ENCODE measurements at regions not wholly inside any gene's neighbourhood (a gene's known extent, or its start where the extent isn't known, plus 50 kb on each side); places are given as distances from the start of the nearest gene placed in this dataset.

GRCh38 chr3:153252963-153253362, 90.9 kb downstream of the RAP2B start:
- TF ChIP-seq, protein P1, sequence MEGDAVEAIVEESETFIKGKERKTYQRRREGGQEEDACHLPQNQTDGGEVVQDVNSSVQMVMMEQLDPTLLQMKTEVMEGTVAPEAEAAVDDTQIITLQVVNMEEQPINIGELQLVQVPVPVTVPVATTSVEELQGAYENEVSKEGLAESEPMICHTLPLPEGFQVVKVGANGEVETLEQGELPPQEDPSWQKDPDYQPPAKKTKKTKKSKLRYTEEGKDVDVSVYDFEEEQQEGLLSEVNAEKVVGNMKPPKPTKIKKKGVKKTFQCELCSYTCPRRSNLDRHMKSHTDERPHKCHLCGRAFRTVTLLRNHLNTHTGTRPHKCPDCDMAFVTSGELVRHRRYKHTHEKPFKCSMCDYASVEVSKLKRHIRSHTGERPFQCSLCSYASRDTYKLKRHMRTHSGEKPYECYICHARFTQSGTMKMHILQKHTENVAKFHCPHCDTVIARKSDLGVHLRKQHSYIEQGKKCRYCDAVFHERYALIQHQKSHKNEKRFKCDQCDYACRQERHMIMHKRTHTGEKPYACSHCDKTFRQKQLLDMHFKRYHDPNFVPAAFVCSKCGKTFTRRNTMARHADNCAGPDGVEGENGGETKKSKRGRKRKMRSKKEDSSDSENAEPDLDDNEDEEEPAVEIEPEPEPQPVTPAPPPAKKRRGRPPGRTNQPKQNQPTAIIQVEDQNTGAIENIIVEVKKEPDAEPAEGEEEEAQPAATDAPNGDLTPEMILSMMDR (conservative IDR thresholded peaks at IDR 0.05; ENCODE audit: low read length), result no peak
- no peak for DNase-seq (ENCODE audit: low read depth)
- H3K4me3 ChIP-seq (ENCODE audit: low read length), result no peak overlapping the region

DNA sequence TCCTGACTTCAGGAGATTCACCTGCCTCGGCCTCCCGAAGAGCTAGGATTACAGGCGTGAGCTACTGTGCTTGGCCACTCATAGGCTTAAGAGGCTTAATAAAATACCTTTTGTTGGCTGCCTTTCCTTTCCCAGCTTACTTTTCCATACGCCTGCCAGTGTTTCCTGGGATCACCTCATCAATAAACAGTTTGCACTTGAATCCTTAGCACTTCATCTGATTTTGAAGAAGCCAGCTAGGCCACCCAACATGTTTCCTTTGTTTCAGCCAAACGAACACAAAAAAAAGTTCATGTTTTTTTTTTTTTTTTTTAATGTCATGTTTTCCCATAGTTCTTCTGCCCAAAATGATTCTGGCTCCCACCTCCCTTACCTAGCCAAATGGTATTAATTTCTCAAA, 92.3 kb downstream of the RAP2B start:
- TF ChIP-seq, protein P1 (conservative IDR thresholded peaks at IDR 0.05; ENCODE audit: low read length), result no peak
- no peak for DNase-seq (ENCODE audit: low read depth)
- no peak overlapping the region for H3K4me3 ChIP-seq (ENCODE audit: low read length)

GRCh38 chr3:153257673-153258351, 95.8 kb downstream of the RAP2B start:
- TF ChIP-seq, protein P1 (conservative IDR thresholded peaks at IDR 0.05; ENCODE audit: low read length), result no peak

DNA sequence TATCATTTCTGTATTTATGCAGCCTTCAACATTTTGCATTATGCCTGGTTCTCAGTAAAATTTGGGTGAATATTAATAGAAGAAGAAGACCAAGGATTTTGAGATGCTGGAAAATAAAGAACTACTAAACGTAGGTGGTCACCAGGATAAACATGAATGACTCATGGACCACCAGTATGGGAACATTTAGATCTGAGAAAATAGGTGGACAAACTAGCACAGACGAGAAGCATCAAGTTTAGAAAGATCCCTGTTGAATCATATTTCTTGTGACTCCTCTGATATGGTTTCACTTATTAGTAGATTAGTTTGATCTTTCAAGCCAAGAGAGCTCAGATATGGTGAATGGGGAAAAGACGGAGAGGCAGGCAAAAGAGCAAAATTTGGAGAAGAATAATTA, 97.9 kb downstream of the RAP2B start:
- TF ChIP-seq, protein P1 (conservative IDR thresholded peaks at IDR 0.05; ENCODE audit: low read length), result no peak
- DNase-seq (ENCODE audit: low read depth), result no peak
- no peak overlapping the region for H3K4me3 ChIP-seq (ENCODE audit: low read length)

More at GRCh38 chr3:153257673-153258351, 95.8 kb downstream of the RAP2B start:
- DNase-seq (ENCODE audit: low read depth), result no peak
- H3K4me3 ChIP-seq (ENCODE audit: low read length), result no peak overlapping the region

DNA sequence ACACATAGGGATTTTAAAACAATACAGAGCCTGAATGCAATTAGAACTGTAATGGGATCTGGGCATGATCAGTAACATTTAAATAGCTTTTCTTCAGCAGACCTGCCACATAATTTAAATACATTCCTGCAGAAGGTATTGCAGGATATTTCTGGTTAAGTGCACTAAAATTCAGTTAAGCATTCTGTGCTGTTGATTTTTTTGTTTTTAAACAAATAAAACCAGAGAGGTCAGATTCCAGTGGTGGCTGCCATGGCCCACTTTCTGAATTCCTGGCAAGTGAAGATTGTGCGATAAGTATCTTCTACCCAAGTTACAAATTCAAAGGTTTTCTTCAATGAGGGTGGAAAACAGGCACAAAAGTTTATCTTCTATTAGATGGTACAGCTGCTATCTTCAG, 98.7 kb downstream of the RAP2B start:
- DNase-seq (ENCODE audit: low read depth), result no peak
- TF ChIP-seq, protein P1 (conservative IDR thresholded peaks at IDR 0.05; ENCODE audit: low read length), result no peak
- no peak overlapping the region for H3K4me3 ChIP-seq (ENCODE audit: low read length)

- TF ChIP-seq, protein P1 (conservative IDR thresholded peaks at IDR 0.05; ENCODE audit: low read length), result no peak
- H3K4me3 ChIP-seq (ENCODE audit: low read length), result no peak overlapping the region
- DNase-seq (ENCODE audit: low read depth), result no peak
Measured at GRCh38 chr3:153266619-153267018, 104.6 kb downstream of the RAP2B start.

DNA sequence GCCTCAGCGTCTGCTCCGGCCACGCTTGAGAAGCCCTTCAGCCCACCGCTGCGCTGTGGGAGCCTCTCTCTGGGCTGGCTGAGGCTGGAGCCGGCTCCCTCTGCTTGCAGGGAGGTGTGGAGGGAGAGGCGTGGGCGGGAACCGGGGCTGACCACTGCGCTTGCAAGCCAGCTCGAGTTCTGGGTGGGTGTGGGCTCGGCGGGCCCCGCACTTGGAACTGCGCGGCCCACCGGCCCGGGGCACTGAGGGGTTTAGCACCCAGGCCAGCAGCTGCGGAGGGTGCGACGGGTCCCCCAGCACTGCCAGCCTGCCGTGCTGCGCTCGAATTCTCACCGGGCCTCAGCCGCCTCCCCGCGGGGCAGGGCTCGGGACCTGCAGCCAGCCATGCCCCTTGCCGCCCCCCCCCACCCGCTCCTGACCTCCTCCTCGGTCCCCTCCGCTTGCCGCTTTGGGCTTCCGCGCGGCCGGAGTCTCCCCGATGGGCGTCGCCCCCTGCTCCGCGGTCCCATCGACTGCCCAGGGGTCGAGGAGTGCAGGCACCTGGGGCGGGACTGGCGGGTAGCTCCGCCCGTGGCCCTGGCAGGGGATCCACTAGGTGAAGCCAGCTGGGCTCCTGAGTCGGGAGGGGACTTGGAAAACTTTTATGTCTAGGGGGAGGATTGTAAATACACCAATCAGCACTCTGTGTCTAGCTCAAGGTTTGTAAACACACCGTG, 106.7 kb downstream of the RAP2B start:
- TF ChIP-seq, protein P1 (conservative IDR thresholded peaks at IDR 0.05; ENCODE audit: low read length), result no peak

More for the DNA sequence above, 106.7 kb downstream of the RAP2B start:
- no peak for DNase-seq (ENCODE audit: low read depth)
- H3K4me3 ChIP-seq (ENCODE audit: low read length), result no peak overlapping the region

Data from AG10803 (cell line).